ENCODE measurements at regions not wholly inside any gene's neighbourhood (a gene's known extent, or its start where the extent isn't known, plus 50 kb on each side); places are given as distances from the start of the nearest gene placed in this dataset.

DNA sequence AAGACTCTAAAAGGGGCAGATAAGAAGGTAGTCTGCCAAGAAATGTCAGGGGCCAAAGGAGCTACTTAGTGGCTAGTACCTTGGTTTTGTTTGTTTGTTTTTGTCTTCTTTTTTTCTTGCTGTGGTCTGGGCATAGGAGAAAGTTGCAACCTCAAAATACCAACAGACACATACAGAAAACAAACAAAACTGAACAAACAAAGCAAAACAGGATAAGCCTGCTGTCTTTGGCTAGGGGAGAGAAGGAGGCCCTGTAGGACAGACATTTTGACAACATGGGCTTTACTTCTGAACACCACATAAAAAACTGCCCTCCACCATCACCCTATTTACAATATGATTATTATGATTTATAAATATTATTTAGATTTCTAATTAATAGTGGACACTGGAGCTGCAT, 460.8 kb downstream of the PTH2R start:
- TF ChIP-seq, protein P1, sequence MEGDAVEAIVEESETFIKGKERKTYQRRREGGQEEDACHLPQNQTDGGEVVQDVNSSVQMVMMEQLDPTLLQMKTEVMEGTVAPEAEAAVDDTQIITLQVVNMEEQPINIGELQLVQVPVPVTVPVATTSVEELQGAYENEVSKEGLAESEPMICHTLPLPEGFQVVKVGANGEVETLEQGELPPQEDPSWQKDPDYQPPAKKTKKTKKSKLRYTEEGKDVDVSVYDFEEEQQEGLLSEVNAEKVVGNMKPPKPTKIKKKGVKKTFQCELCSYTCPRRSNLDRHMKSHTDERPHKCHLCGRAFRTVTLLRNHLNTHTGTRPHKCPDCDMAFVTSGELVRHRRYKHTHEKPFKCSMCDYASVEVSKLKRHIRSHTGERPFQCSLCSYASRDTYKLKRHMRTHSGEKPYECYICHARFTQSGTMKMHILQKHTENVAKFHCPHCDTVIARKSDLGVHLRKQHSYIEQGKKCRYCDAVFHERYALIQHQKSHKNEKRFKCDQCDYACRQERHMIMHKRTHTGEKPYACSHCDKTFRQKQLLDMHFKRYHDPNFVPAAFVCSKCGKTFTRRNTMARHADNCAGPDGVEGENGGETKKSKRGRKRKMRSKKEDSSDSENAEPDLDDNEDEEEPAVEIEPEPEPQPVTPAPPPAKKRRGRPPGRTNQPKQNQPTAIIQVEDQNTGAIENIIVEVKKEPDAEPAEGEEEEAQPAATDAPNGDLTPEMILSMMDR (IDR thresholded peaks at IDR 0.05; ENCODE audit: insufficient read depth, low read length), result no peak
- DNase-seq (ENCODE audit: low read depth), result no peak
- H3K4me3 ChIP-seq (ENCODE audit: low read depth, low read length), result no peak overlapping the region

DNA sequence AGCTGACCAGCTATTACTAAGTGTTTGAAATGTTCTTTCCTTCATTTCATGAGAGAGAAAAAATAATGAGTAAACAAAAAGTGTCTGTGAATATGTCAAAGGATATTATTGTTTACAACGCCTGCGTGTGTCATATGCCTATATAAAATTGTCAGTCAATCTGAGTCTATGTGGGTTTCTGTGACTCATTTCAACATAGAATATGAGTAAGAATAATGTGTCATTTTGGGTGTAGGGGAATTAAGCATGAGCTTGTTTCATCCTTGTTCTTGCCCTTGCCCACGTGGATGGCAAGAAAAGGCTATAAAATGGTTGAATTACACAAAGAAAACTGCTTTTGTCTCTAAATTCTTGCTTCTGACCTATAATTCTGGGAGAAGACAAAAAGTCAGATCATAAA, 466.0 kb downstream of the PTH2R start:
- no peak overlapping the region for H3K4me3 ChIP-seq (ENCODE audit: low read depth, low read length)
- TF ChIP-seq, protein P1 (IDR thresholded peaks at IDR 0.05; ENCODE audit: insufficient read depth, low read length), result no peak
- DNase-seq (ENCODE audit: low read depth), result no peak

DNA sequence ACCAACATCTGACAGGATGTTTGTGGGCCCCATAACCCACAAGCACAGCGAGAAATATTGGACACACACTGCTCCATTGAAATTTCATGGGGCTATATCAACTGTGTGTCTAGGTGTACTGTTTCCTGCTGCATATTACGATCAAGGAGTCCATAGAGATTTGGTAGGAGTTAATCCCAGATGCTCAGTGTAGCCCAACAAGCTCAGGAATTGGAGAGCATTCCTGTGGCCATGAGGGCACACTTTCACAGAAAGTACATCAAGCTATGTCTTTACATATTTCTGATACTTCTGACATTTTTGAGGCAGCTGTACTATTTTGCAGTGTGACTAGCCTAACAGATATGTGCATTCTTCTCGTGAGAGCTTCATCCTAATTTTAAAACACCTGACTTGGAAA, 473.1 kb downstream of the PTH2R start:
- no peak overlapping the region for H3K4me3 ChIP-seq (ENCODE audit: low read depth, low read length)
- TF ChIP-seq, protein P1 (IDR thresholded peaks at IDR 0.05; ENCODE audit: insufficient read depth, low read length), result no peak
- DNase-seq (ENCODE audit: low read depth), result no peak

DNA sequence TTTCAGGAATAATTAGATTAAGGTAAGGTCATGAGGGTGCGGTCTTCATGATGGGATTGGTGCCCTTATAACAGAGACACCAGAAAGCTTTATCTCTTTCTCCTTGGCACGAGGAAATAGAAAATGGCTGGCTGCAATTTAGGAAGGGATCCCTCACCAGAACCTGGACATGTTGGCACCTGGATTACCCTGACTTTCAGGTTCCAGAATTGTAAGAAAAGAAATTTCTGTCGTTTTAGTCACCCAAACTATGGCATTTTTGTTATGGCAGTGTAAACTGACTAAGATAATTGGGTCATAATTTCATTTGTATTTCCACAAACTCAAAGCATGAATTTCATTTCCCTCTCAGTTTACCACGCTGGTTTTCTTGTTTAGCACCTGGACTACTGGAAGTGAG, 473.6 kb downstream of the PTH2R start:
- DNase-seq (ENCODE audit: low read depth), result no peak
- no peak overlapping the region for H3K4me3 ChIP-seq (ENCODE audit: low read depth, low read length)
- TF ChIP-seq, protein P1 (IDR thresholded peaks at IDR 0.05; ENCODE audit: insufficient read depth, low read length), result no peak

DNA sequence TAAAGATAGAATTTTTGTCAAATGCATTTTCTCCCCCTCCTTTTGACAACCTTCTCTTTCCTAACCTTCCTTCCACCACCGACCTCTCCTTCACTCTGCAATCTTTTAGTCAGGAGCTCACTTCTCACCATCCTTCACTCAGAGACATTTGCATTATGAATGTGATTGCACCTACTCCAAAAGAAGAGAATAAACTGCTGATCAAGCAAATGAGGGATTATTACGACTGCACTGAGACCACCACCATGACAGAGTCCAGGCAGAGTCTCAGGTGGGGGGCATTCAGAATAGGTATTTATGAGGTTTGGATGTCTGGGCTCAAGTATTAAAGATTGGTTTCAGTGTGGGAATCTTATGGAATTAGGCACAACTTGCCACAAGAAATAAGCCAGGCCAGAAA, 483.9 kb downstream of the PTH2R start:
- no peak for DNase-seq (ENCODE audit: low read depth)
- H3K4me3 ChIP-seq (ENCODE audit: low read depth, low read length), result no peak overlapping the region
- TF ChIP-seq, protein P1 (IDR thresholded peaks at IDR 0.05; ENCODE audit: insufficient read depth, low read length), result no peak

DNA sequence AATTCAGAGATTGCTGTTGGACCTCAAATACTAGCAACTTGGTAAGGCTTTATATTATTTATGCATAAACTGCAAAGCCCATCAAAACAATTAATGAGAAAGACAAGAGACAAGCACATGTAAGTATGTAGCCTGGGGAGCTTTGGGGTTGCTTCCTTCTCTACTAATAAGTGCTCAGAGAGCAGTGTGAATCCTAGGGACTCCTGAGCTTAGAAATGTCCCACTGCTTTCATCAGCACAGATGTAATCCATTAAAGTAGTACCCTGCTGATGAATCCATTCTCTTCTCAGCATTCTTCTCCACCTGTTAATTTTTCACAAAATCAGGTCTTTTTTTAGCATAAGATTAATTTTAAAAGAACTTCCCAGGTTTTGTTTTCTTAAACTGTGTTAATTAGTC, 485.6 kb downstream of the PTH2R start:
- TF ChIP-seq, protein P1 (IDR thresholded peaks at IDR 0.05; ENCODE audit: insufficient read depth, low read length), result no peak
- DNase-seq (ENCODE audit: low read depth), result no peak
- no peak overlapping the region for H3K4me3 ChIP-seq (ENCODE audit: low read depth, low read length)

DNA sequence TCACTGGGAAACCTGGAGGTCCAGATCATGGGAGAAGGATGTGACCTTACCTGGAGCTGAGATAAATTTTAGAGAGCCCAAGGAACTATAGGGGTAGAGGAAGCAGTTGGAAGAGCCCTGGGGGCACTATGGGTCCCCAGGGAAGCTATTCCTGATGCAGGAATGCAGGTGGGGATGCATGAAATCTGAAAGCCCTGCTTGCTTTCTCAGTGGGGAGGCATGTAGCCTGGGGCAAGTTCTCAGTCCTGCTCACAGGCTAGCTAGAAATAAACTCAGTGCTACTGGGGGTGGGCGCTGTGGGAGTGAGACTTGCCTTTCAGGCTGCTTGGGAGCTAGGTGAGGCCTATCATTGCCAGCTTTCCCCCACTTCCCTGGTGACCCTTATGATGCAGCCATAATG, 499.7 kb downstream of the PTH2R start:
- TF ChIP-seq, protein P1 (IDR thresholded peaks at IDR 0.05; ENCODE audit: insufficient read depth, low read length), result no peak
- no peak for DNase-seq (ENCODE audit: low read depth)
- H3K4me3 ChIP-seq (ENCODE audit: low read depth, low read length), result no peak overlapping the region

All from fibroblast of the aortic adventitia (primary cell).